ENCODE measurements at regions not wholly inside any gene's neighbourhood (a gene's known extent, or its start where the extent isn't known, plus 50 kb on each side); places are given as distances from the start of the nearest gene placed in this dataset.

GRCh38 chr2:17051538-17051937, 385.9 kb upstream of the CYRIA start:
- TF ChIP-seq POLR2A (IDR thresholded peaks at IDR 0.05; ENCODE audit: low read depth, low read length) (no peak), POLR2AphosphoS5 (IDR thresholded peaks at IDR 0.05; ENCODE audit: low read depth, low read length) (no peak), TAF1 (IDR thresholded peaks at IDR 0.05; ENCODE audit: borderline replicate concordance, low read depth, low read length) (no peak)

Data from GM12892 (cell line).